WTC11 (cell line): ENCODE measurements at regions not wholly inside any gene's neighbourhood (a gene's known extent, or its start where the extent isn't known, plus 50 kb on each side); places are given as distances from the start of the nearest gene placed in this dataset.

ENCODE experiments used
- ATAC-seq: fragments of 200-7000 bp; cut with Tn5 transposase; 2 replicates; pipeline ENCODE4 v1.10.0; 2021; ENCODE audit warnings: mild to moderate bottlenecking, moderate library complexity
- CTCF ChIA-PET: fragments of 300-600 bp; sonication (Branson Sonifier 250); formaldehyde crosslinking; loops from one replicate; lab custom pipeline; 2021; ENCODE audit warnings: antibody characterized with exemption; lab: Charles Lee
- POLR2A ChIA-PET: fragments of 350-600 bp; sonication (Branson Sonifier 250); formaldehyde crosslinking; loops from one replicate; lab custom pipeline; 2021; ENCODE audit warnings: antibody characterized with exemption; lab: Charles Lee
- DNase-seq: peaks from one replicate; pipeline ENCODE4 v3.0.0; 2021; ENCODE audit warnings: low spot score
- H3K27ac Mint-ChIP-seq: 2 replicates; pipeline ENCODE4 v1.8.0; 2021; ENCODE audit warnings: mixed read lengths
- H3K27me3 Mint-ChIP-seq: 2 replicates; pipeline ENCODE4 v1.8.0; 2021; ENCODE audit warnings: low read depth, mild to moderate bottlenecking, moderate library complexity, mixed read lengths
- H3K36me3 Mint-ChIP-seq: 2 replicates; pipeline ENCODE4 v1.8.0; 2021; ENCODE audit warnings: mixed read lengths
- H3K4me1 Mint-ChIP-seq: 2 replicates; pipeline ENCODE4 v1.8.0; 2022; ENCODE audit warnings: mixed read lengths
- H3K4me3 Mint-ChIP-seq: 2 replicates; pipeline ENCODE4 v1.8.0; 2021; ENCODE audit warnings: mild to moderate bottlenecking, moderate library complexity, mixed read lengths
- H3K9me3 Mint-ChIP-seq: 2 replicates; pipeline ENCODE4 v1.8.0; 2021; ENCODE audit warnings: mixed read lengths
- AR ChIP-seq: fragments of 250-450 bp; sonication (Bioruptor Pico); IDR thresholded peaks from 2 replicates; pipeline ENCODE4 v1.9.0; 2021; ENCODE audit warnings: mild to moderate bottlenecking
- E2F1 ChIP-seq: sonication (generic); formaldehyde crosslinking; IDR thresholded peaks from 2 replicates; pipeline ENCODE4 v1.8.0; 2022; ENCODE audit warnings: mild to moderate bottlenecking, missing genetic modification reagents
- ESRRA ChIP-seq: sonication (generic); formaldehyde crosslinking; IDR thresholded peaks from 2 replicates; pipeline ENCODE4 v1.8.1; 2022; ENCODE audit warnings: mild to moderate bottlenecking, missing genetic modification reagents, borderline replicate concordance
- FOXP1 ChIP-seq: sonication (generic); formaldehyde crosslinking; IDR thresholded peaks from 2 replicates; pipeline ENCODE4 v1.8.0; 2022; ENCODE audit warnings: missing genetic modification reagents, mild to moderate bottlenecking, moderate library complexity, borderline replicate concordance
- HMGA2 ChIP-seq: fragments of 250-450 bp; sonication (Bioruptor Pico); IDR thresholded peaks from 2 replicates; pipeline ENCODE4 v1.4.0; 2021; ENCODE audit warnings: mild to moderate bottlenecking, moderate library complexity
- NFATC4 ChIP-seq: fragments of 250-450 bp; sonication (Bioruptor Pico); IDR thresholded peaks from 2 replicates; pipeline ENCODE4 v1.9.0; 2021; ENCODE audit warnings: mild to moderate bottlenecking
- NFE2L1 ChIP-seq: sonication (generic); formaldehyde crosslinking; IDR thresholded peaks from 2 replicates; pipeline ENCODE4 v1.8.1; 2023; ENCODE audit warnings: missing genetic modification reagents
- NFYB ChIP-seq: sonication (generic); formaldehyde crosslinking; conservative IDR thresholded peaks from 2 replicates; pipeline ENCODE4 v1.8.0; 2022; ENCODE audit warnings: low read depth, missing genetic modification reagents
- NR3C1 ChIP-seq: sonication (generic); formaldehyde crosslinking; conservative IDR thresholded peaks from 2 replicates; pipeline ENCODE4 v1.8.1; 2023; ENCODE audit warnings: low read depth, mild to moderate bottlenecking, missing genetic modification reagents
- OVOL2 ChIP-seq: fragments of 250-450 bp; sonication (Bioruptor Pico); IDR thresholded peaks from 2 replicates; pipeline ENCODE4 v1.9.0; 2021; ENCODE audit warnings: mild to moderate bottlenecking, borderline replicate concordance
- PRRX2 ChIP-seq: fragments of 250-450 bp; sonication (Bioruptor Pico); IDR thresholded peaks from 2 replicates; pipeline ENCODE4 v1.8.0; 2021; ENCODE audit warnings: mild to moderate bottlenecking
- RELA ChIP-seq: sonication (generic); formaldehyde crosslinking; IDR thresholded peaks from 2 replicates; pipeline ENCODE4 v1.8.1; 2022; ENCODE audit warnings: missing genetic modification reagents, mild to moderate bottlenecking, borderline replicate concordance
- ZNF138 ChIP-seq: sonication (generic); formaldehyde crosslinking; conservative IDR thresholded peaks from 2 replicates; pipeline ENCODE4 v1.8.1; 2022; ENCODE audit warnings: mild to moderate bottlenecking, moderate library complexity, missing genetic modification reagents
- ZNF532 ChIP-seq: fragments of 250-450 bp; sonication (Bioruptor Pico); IDR thresholded peaks from 2 replicates; pipeline ENCODE4 v1.9.0; 2021; ENCODE audit warnings: mild to moderate bottlenecking, borderline replicate concordance
- TF ChIP-seq, protein P1 (sequence below): sonication (generic); formaldehyde crosslinking; conservative IDR thresholded peaks from 2 replicates; pipeline ENCODE4 v1.8.1; 2022; ENCODE audit warnings: mild to moderate bottlenecking, missing genetic modification reagents
- TF ChIP-seq, protein P2 (sequence below): sonication (generic); formaldehyde crosslinking; IDR thresholded peaks from 2 replicates; pipeline ENCODE4 v1.8.1; 2023; ENCODE audit warnings: mild to moderate bottlenecking, missing genetic modification reagents

DNA sequence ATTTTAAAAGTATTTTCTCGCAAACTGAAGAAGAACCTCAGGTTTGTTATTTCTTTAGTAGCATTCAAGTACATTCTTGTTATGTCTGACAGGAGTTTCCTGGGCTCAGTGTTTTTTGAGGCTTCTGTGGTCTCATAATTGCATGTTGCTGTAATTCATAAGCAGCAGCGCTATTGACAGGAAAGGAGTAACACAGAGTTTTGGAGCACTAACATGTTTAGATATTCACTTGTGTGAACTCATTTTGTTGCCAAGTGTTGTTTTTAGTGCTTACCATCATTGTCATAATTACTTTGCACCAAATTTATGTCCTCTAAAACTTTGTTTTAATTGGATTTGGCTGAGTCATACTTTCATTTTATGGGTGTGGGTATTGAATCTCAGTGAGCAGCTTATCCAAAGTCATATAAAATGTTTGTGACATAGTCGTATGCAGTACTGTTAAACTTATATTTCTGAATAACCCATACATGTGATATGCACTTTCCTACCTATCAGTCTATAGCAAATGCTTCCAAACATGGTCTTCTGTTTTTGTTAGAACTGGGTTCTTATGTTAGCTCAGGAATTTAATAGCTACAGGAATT, 358.7 kb upstream of the CTSO start (continued):
- no peak for TF ChIP-seq NR3C1 (CRISPR knock-in tag)
- TF ChIP-seq ZNF532, result no peak
- no peak for TF ChIP-seq AR (CRISPR knock-in tag)

DNA sequence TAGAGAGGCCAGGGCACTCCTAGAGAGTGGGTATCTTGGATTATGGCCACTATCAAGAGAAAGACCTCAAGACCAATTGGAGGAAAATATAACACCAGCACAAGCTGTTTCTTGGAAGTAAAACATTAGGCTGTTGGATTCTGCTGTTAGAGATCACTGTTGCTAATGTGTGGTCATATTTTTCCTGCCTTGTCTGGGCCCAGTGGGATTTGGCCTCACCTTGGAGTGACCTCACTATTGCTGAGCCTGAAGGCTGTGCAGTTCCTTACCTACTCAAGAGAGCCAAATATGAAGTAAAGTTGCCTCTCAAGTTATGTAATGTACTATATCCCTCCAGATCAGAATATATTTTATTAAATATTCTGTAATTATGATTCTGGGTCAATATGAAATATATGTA, 355.4 kb upstream of the CTSO start:
- CTCF ChIA-PET, result no interaction called here
- DNase-seq, result no peak
- TF ChIP-seq E2F1 (no peak), ZNF138 (CRISPR knock-in tag) (no peak), OVOL2 (no peak), ESRRA (CRISPR knock-in tag) (no peak), PRRX2 (CRISPR knock-in tag) (no peak), HMGA2 (CRISPR knock-in tag) (no peak), RELA (no peak), NFYB (CRISPR knock-in tag) (no peak), FOXP1 (CRISPR knock-in tag) (no peak), NFE2L1 (CRISPR knock-in tag) (no peak), NFATC4 (CRISPR knock-in tag) (no peak)
- TF ChIP-seq, protein P1, sequence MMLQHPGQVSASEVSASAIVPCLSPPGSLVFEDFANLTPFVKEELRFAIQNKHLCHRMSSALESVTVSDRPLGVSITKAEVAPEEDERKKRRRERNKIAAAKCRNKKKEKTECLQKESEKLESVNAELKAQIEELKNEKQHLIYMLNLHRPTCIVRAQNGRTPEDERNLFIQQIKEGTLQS, result no peak
- TF ChIP-seq, protein P2, sequence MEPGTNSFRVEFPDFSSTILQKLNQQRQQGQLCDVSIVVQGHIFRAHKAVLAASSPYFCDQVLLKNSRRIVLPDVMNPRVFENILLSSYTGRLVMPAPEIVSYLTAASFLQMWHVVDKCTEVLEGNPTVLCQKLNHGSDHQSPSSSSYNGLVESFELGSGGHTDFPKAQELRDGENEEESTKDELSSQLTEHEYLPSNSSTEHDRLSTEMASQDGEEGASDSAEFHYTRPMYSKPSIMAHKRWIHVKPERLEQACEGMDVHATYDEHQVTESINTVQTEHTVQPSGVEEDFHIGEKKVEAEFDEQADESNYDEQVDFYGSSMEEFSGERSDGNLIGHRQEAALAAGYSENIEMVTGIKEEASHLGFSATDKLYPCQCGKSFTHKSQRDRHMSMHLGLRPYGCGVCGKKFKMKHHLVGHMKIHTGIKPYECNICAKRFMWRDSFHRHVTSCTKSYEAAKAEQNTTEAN (CRISPR knock-in tag), result no peak
- TF ChIP-seq, all 79 proteins: peak for 0
- 0 out of 2 replicates have a peak, but pooled peaks cover 3% of the 10 kb centered on the region for H3K9me3 Mint-ChIP-seq
- H3K4me1 Mint-ChIP-seq, result peaks cover 19% of the 10 kb centered on the region
- no peak overlapping the region for H3K27ac Mint-ChIP-seq
- H3K4me3 Mint-ChIP-seq, result no peak overlapping the region
- no peaks in the 10 kb centered on the region for H3K36me3 Mint-ChIP-seq
- POLR2A ChIA-PET, result no interaction called here
- H3K27me3 Mint-ChIP-seq, result no peaks in the 10 kb centered on the region
- no peak for ATAC-seq
